GM12872 (cell line): ENCODE measurements at regions not wholly inside any gene's neighbourhood (a gene's known extent, or its start where the extent isn't known, plus 50 kb on each side); places are given as distances from the start of the nearest gene placed in this dataset.

ENCODE experiments used
- CTCF ChIP-seq: IDR thresholded peaks from 3 replicates; pipeline ENCODE4 v1.5.1; 2011; ENCODE audit warnings: low read depth, mild to moderate bottlenecking, low read length, moderate library complexity; ENCODE audit not compliant: insufficient read depth

- no peak for TF ChIP-seq CTCF
Observed at GRCh38 chr2:77807531-77808215, 285.5 kb upstream of the LRRTM4 start.

GRCh38 chr2:77808599-77808998 is 286.4 kb upstream of the LRRTM4 start:
- no peak for TF ChIP-seq CTCF

- TF ChIP-seq CTCF = no peak
Observed at GRCh38 chr2:77813599-77813998, 291.4 kb upstream of the LRRTM4 start.

- no peak for TF ChIP-seq CTCF
Observed at GRCh38 chr2:77816618-77817017, 294.4 kb upstream of the LRRTM4 start.

- no peak for TF ChIP-seq CTCF
Observed at GRCh38 chr2:77818186-77818585, 296.0 kb upstream of the LRRTM4 start.

- no peak for TF ChIP-seq CTCF
Observed at GRCh38 chr2:77823028-77823427, 300.9 kb upstream of the LRRTM4 start.

- no peak for TF ChIP-seq CTCF
Observed at GRCh38 chr2:77831060-77831459, 308.9 kb upstream of the LRRTM4 start.
